Cardiac septum (tissue), 1 donor: ENCODE measurements at regions not wholly inside any gene's neighbourhood (a gene's known extent, or its start where the extent isn't known, plus 50 kb on each side); places are given as distances from the start of the nearest gene placed in this dataset.
"Not testable (repeated sequence)": the region's sequence is repeated elsewhere in the genome, so short reads cannot be mapped to it uniquely, and the experiment has no call there.

Experiments used
- DNase-seq: peaks from one replicate; pipeline ENCODE4 v3.0.0-alpha.2; 2020; ENCODE audit warnings: low spot score
- intact Hi-C: fragments of 100-400 bp; cut with DNase I; formaldehyde crosslinking; loops from one replicate; pipeline ENCODE4 v1.14.0; 2022
- donor health status: DM: no; HTN: no; CAD: no.

DNA sequence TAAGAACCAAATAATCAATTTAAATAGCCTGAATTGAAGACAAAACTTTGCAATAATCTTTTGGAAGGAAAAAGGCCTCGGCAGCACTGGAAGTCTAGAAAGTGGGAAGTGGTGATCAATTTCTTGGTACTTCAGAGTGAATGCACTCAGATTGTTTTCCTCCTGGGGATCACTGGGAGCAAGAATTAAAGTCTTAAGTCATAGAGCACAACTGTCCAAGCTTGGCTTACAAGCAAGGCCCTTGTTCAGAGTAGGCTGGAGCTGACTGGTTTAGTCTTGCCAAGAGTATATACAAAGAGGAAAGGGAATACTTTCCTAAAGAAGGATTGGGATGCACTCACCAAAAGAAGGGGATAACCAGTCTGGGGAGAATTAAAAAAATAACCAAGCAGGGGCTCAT lies 637.1 kb downstream of the CCSER2 start:
- intact Hi-C loops, result no loop called here
- no peak for DNase-seq

DNA sequence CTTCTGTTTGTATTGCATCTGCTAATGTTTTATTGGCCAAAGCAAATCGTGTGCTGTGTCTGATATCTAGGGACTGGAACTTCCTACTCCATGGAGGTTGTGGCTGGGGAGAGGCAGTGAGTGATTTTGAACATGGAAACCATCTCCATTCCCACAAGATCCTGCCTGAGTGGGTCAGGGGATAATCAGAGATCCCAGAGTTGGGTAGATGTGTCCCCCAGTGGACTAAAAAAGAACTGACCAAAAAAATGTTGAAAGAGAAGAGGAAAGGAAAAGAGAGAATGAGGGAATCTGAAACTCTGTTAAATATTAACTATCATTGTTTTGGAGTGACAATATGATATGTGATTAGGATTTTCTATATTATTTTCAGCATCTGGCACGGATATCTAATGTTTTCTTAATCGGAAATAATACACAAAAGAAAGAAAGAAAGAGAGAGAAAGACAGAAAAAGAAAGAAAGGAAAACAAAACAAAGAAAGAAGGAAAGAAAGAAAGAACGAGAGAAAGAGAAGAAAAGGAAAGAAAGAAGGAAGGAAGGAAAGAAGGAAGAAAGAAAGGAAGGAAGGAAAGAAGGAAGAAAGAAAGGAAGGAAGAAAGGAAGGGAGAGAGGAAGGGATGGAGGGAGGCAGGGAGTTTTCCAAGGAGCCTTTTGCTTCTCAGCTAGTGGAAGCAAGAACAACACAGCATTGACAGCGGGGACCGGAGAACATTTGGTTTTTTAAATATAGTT lies 638.5 kb downstream of the CCSER2 start:
- DNase-seq, result no peak
- intact Hi-C loops, result no loop called here

DNA sequence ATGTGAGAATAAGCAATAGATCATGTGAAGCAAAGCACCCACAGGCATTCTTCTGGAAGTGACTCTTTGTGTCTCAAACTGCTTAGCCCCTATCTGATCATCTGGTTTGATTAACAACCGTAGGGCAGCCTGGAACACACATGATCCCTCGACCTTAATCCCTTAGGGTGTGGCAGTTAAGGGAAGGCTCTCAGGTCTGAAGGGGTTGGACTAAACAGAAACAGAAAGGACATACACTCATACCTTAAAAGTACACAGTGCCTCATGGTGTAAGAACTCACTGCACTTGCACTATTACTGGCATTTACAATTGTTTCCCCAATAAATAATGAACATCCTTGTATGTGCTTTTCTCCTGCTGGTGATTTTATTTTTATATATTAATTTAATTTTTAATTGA lies 640.9 kb downstream of the CCSER2 start:
- DNase-seq, intact Hi-C loops: not testable (repeated sequence)

DNA sequence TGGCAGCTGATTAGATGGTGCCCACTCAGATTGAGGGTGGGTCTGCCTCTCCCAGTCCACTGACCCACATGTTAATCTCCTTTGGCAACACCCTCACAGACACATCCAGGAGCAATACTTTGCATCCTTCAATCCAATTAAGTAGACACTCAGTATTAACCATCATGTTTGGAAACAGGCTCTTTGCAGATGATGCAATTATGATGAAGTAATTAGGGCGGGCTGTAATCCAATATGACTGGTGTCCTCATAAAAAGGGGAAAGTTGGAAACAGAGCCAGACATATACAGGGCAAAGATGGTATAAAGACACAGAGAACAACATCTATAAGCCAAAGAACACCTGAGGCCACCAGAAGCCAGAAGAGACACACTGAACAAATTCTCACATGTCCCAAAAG lies 658.6 kb downstream of the CCSER2 start:
- DNase-seq, result no peak
- intact Hi-C loops, result no loop called here

DNA sequence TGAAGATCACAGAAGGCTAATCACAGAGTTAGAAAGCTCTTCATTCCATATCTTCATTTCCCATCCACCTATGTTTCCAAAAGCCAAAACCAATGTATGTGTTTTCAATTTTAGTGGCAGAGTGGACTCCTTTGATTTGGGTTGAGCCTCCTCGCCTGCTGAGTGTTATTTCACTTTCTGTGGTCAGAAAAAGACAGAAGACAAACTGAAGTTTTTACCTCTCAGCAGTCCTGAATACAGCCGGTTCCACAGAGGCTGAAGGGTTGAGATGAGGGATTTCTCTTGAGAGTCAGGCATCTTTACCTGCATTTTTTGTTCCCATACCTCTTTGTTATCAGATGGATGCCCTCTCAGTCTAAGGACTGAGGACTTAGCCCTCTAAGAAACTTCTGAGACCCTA lies 659.6 kb downstream of the CCSER2 start:
- no peak for DNase-seq
- intact Hi-C loops, result no loop called here

DNA sequence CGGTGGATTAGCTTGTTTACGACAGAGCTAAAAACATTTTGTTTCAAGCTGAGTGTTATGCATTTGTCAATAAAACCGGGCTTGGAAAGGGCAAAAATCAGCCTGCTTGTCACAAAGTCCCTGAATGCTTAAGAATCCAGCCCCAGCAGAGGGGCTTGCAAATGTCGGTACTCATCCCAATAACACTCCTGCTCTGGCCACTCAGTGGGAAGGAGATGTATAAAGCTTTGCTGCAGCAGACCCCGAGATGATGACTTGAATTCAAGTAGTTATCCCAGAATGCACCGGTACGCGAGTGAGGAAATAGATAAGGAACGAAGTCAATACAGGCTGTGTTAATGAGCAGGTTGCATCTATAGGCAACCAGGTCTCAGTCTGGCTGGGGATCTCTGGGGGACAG lies 662.3 kb downstream of the CCSER2 start:
- no peak for DNase-seq
- intact Hi-C loops, result no loop called here

DNA sequence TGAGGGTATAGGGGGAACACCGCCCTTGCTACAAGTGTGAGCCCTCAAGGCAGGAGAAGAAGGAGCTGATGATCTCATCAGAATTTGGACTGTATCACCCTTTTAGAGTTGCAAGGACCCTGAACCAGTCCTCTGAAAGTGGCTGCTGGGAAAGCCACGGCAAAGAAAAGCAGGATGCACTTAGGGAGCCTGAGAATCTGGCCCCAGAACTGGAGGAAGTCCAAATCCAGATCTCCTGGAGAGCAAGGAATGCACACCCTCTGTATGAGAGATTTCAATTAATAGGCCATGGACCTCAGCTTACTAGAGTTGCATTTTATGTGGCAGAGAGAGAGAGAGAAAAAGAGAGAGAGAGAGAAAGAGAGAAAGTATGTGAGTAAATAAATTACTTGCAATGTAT lies 662.9 kb downstream of the CCSER2 start:
- intact Hi-C loops, result no loop called here
- DNase-seq, result no peak

DNA sequence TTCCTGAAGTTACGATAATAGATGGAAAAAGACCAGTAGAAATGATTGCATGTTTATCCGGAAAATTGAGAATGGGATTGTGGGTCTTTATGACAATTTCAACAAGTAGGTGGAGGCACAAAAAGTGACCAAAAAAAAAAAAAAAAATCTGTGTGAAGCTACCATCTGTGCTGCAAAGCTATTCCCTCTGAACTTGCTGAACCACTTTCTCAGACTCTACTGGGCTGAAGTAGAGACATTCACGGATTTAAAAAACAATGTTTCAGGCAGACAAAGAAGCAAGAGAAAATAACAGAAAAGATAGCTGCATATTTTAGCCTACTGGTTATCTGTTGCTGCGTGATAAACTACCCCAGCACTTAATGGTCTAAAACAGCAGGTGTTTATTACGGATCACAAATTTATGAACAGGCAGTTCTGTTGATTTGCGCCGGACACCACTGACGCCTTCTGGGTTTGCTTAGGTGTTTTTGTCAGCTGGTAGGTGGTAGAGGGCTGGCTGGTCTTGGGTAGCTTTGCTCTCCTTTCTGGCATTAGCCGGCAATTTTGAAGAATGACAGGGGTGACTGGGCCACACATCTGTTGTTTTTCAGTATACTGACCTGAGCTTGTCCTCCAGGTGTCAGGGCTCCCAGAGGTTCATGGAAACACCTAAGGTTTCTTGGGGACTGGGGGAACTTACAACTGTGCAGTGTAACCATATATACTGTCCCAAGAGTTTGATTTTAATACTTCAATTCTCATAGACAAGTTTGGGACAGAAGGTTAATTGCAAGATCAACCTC lies 665.1 kb downstream of the CCSER2 start:
- intact Hi-C loops, result no loop called here
- no peak for DNase-seq

DNA sequence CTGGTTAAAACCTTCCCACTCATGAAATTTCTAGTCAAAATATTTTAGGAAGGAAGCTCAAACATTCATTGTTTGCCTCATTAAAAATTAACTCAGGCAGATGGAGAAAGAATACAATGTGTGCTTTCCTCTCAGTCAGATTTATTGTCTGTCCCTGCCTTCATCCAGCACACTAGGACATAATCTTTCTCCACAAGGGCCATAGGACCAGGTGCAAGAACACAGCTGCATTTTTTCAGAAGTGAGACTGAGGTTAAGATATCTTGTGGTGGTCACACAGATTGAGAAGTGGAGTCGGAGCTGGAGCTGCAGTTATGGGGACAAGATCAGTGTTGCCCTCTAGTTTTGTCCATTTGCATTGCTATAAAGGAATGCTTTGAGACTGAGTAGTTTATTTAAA lies 666.3 kb downstream of the CCSER2 start:
- intact Hi-C loops, result no loop called here
- no peak for DNase-seq

DNA sequence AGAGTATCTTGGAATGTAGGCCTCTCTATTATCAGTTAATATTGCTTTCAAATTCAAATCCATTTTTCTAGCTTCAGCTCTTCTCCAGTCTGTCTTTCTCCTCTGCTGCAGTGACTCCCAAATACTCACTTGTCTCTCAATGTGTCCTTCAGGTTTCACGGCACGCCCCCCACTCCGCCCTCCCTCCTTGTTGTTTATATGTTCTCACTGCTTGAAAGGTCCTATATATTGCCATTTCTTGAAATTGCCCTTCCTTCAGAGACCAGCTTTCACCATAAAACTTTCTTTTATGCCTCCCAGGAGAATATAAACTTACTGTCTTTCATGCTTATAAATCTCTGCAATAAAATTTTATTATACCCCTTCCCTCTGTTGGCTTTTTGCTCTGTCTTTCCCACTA lies 668.2 kb downstream of the CCSER2 start:
- no peak for DNase-seq
- intact Hi-C loops, result no loop called here

DNA sequence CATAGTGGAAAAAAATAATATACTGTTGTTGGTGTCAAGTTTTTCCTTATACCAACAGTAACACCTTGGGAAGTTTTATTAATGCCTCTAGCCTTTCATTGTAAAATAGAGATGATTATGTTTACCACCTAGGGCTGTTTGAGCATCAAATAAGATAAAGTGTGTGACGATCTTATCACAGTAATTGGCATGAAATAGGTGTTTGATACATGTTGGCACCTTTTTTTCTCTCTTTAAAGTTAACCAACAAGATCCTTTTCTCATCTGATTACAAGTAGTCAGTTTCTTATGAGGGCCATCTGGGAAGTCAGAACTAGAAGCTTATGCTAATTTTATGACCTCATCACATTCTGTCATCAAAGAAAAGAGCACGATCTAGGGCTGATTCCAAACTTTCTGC lies 669.5 kb downstream of the CCSER2 start:
- intact Hi-C loops, result no loop called here
- no peak for DNase-seq

DNA sequence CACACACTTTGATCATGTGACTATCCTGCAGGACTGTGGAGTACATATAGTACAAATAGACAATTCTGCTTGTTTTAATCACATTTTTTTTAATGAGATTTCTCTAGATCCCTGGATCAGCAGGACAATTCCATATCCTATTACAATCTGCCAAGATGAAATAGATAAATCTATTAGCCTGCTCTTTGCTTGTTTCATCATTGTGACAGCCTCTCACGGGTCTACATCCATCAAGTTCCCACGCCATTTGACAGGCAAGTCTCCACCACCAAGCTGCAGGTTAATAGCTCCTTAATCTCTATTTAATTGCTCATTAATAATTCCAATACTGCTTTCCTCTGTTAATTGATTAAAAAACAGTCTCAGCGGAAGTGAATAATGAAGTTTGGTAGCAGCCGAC lies 671.5 kb downstream of the CCSER2 start:
- intact Hi-C loops, result no loop called here

DNA sequence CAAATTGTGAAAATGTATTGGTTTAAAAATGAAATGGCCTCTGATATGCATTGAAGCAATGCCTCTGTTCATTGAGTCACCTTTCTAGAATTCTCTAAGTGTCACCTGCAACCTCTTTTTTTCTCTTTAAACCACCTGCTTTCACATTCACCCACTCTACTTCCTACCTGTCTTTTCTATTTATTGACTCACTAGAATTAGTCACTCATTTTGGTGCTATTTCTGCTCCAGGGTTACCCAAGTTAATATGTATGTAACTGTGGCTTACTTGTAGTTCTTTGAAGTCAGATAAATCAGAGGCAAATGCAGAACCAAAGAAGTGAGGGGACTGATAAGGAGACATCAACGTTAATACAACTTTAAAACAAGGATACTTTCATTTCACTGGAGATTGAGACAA lies 674.7 kb downstream of the CCSER2 start:
- intact Hi-C loops, result no loop called here
- no peak for DNase-seq

More for the DNA sequence above, 671.5 kb downstream of the CCSER2 start:
- no peak for DNase-seq

DNA sequence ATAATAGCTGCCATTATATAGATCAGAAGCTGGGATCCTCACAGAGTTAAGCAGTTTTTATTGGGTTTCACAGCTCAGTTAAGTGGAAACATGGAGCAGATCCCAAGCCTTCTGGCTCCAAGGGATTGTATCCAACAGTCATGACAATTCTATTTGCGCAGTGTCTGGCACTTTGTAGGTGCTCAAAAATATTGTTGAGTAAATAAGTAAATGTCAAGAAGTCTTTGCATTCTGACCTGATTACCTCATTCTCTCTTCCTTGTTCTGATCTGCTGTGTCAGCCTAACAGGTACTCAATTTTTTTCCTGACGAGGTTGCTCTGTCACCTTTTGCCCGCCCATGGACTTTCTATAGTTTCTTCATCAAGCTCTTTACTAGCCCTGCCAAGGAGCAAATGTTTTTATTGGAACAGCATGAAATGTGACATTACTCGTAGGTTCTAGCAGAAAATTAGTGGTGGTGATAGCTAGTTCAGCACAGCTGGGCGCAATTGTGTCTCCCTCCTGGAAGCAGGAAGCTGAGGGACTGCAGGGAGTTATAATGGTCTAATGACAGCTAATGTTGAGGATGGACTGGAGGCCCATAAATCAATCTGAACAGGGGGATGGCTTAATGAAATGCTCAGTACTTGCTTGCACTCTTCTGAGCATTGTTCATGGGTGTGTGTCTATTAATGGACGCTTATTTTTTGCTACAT lies 680.2 kb downstream of the CCSER2 start:
- DNase-seq, result no peak
- intact Hi-C loops, result no loop called here

DNA sequence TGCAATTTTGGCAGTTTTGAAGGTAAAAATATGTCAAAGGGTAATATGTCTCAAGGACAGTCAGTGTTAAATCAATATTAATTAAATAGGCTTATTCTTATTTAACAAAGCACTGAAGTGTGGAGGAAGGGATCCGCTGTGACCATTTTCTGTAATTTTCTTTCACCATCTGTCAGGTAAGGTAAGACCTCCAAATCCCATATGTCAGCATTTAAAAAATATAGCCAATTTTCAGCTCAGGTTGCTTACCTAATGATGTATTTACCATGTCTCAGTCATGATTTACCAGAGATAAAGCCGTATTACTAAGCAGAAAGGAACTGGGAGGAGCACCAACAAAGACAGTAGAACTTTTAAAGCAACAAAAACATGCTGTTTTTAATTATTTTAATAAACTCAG lies 683.9 kb downstream of the CCSER2 start:
- intact Hi-C loops, result no loop called here
- DNase-seq, result no peak

DNA sequence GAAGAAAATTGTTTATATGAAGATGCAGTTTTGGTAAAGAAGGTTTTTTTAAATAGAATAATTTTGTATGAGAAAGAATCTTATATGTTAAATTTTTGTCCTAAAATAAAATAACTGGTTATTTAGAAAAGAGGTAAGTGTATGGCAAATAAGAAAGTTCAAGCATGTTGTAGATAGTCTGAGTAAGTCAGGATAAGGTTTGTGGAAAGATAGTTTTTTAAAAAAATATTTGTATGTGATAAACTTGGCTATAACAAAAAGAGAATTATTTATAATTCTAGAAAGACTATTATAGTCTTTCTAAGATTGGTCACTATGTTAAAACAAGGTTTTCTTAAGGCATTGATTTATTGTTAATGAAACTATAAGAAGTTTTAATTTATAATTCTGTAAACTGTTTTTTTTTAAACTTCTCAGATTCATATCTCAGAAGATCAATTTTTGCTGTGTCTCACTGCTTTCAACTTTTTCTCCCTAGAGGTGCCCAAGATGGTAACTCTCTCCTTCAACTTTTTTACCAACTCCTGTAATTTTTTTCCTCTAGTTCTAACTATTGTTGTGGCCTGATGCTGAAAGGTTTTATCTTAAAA lies 698.6 kb downstream of the CCSER2 start:
- DNase-seq, result no peak
- intact Hi-C loops, result no loop called here

DNA sequence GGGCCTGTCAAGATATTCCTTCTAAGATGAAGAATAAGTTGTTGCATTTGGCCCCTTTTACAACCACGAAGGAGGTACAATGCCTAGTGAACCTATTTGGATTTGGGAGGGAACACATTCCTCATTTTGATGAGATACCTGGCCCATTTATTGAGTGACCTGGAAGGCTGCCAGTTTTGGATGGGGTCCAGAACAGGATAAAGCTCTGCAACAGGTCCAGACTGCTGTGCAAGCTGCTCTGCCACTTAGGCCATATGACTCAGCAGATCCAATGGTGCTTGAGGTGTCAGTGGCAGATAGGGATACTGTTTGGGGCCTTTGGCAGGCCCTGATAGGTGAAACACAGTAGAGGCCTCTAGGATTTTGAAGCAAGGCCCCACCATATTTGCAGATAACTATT lies 704.6 kb downstream of the CCSER2 start:
- DNase-seq, result no peak
- intact Hi-C loops, result no loop called here

DNA sequence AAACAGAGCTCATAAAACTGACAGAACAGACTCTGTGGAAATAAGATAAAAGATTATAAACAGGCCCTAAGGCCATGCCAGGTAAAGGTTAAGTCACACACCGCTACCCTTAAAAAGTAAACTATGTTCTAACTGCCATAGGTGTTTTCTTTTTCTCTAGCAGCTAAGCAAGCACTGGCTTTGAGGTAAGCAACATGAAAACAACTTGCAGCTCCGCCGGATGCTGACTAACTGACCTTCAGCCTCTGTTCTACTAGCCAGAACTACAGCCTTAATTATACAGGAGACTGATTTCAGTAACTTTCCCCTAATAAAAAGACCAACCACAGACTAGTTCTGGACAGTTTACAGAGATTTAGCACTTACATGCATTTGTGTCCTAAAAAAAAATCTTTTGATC lies 708.3 kb downstream of the CCSER2 start:
- DNase-seq, result no peak
- intact Hi-C loops, result no loop called here

DNA sequence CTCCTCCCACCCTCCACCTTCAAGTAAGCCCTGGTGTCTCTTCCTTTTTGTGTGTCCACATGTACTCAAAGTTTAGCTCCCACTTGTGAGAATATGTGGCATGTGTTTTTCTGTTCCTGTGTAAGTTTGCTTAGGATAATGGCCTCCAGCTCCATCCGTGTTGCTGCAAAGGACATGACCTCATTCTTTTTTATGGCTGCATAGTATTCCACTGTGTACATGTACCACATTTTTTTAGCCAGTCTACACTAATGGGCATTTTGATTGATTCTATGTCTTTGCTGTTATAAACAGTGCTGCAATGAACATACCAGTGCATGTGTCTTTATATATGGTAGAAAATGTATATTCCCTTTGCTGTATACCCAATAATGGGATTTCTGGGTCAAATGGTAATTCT lies 710.9 kb downstream of the CCSER2 start:
- intact Hi-C loops, result no loop called here
- DNase-seq, result no peak

DNA sequence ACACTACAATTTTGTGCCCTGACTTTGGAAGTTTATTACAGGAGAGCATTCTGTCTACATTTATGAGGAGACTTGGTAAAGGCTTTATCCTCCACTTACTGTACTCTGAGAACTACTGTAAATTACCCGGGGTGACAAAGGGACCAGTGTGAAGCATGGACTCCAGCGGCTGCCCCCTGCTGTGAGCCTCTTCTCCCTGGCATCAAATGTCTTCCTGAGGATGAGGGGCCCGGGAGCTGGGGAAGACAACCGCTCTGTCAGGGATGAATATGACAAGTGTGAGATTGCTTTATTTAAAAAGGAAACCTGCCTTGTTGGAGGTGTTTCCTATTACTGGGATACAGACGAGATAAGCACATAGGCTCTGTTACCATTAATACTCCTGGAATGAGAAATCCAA lies 714.8 kb downstream of the CCSER2 start:
- intact Hi-C loops, result no loop called here
- no peak for DNase-seq
